Natural killer cell (primary cell): ENCODE measurements at regions not wholly inside any gene's neighbourhood (a gene's known extent, or its start where the extent isn't known, plus 50 kb on each side); places are given as distances from the start of the nearest gene placed in this dataset.
"Not testable (repeated sequence)": the region's sequence is repeated elsewhere in the genome, so short reads cannot be mapped to it uniquely, and the experiment has no call there.

Experiments used
- ATAC-seq, 3 donors: fragments of 150-1000 bp in 2 of 3; fragments of 200-7000 bp in 1 of 3; cut with Tn5 transposase; 1 replicate in 1 of 3; 2 replicates in 2 of 3; pipeline ENCODE4 v1.10.0; 2021; ENCODE audit warnings: mild to moderate bottlenecking in 2 of 3, moderate library complexity in 2 of 3
- DNase-seq, 2 donors: peaks; one replicate each; pipeline versions ENCODE4 v3.0.0 to v3.0.0-alpha.2; 2013 to 2021; ENCODE audit warnings: mixed read lengths in 1 of 2
- H3K27ac ChIP-seq: one replicate; pipeline ENCODE4 v1.5.1; 2013; ENCODE audit warnings: mild to moderate bottlenecking, low read length
- H3K27me3 ChIP-seq: one replicate; pipeline ENCODE4 v1.6.1; 2013; ENCODE audit warnings: low read length; ENCODE audit not compliant: control insufficient read depth, insufficient read depth
- H3K36me3 ChIP-seq: one replicate; pipeline ENCODE4 v1.6.1; 2013; ENCODE audit warnings: low read length; ENCODE audit not compliant: control insufficient read depth, insufficient read depth
- H3K4me1 ChIP-seq: one replicate; pipeline ENCODE4 v1.6.1; 2013; ENCODE audit warnings: low read length; ENCODE audit not compliant: control insufficient read depth, insufficient read depth
- H3K4me3 ChIP-seq: one replicate; pipeline ENCODE4 v1.5.1; 2013; ENCODE audit warnings: low read length
- H3K9me3 ChIP-seq: one replicate; pipeline ENCODE4 v1.6.1; 2013; ENCODE audit warnings: low read length; ENCODE audit not compliant: control insufficient read depth, insufficient read depth
- H3K27ac Mint-ChIP-seq, 2 donors: one replicate each; pipeline ENCODE4 v1.8.0; 2022; ENCODE audit warnings: mild to moderate bottlenecking in 2 of 2, mixed read lengths in 2 of 2, moderate library complexity in 1 of 2
- H3K27me3 Mint-ChIP-seq, 2 donors: one replicate each; pipeline ENCODE4 v1.8.0; 2022; ENCODE audit warnings: low read depth in 2 of 2, mixed read lengths in 2 of 2
- H3K36me3 Mint-ChIP-seq: one replicate; pipeline ENCODE4 v1.8.0; 2022; ENCODE audit warnings: mixed read lengths
- H3K4me1 Mint-ChIP-seq, 2 donors: one replicate each; pipeline ENCODE4 v1.8.0; 2022; ENCODE audit warnings: mixed read lengths in 2 of 2
- H3K4me3 Mint-ChIP-seq: one replicate; pipeline ENCODE4 v1.8.0; 2022; ENCODE audit warnings: mild to moderate bottlenecking, moderate library complexity, mixed read lengths
- H3K9me3 Mint-ChIP-seq, 2 donors: one replicate each; pipeline ENCODE4 v1.8.0; 2022; ENCODE audit warnings: mixed read lengths in 2 of 2
- CTCF ChIP-seq: fragments of 200-600 bp; IDR thresholded peaks from one replicate; pipeline ENCODE4 v1.8.0; 2022; ENCODE audit warnings: antibody characterized with exemption
- WGBS: methylation state at CpG from one replicate; pipeline ENCODE4 v1.1.7; 2013; ENCODE audit warnings: missing lambda C conversion rate; ENCODE audit not compliant: insufficient coverage; 5-methylcytosine and 5-hydroxymethylcytosine counted together
- intact Hi-C: fragments of 100-400 bp; cut with micrococcal nuclease; formaldehyde crosslinking; loops from one replicate; pipeline ENCODE4 v1.14.2; 2022

GRCh38 chr6:30814146-30815040 is 69.9 kb upstream of the DDR1 start:
- TF ChIP-seq CTCF: no peak
- intact Hi-C loops: no loop called here
- 75% methylated on average over 7 of the region's 11 CpGs for WGBS
- Mint-ChIP-seq H3K9me3 (no peaks in the 10 kb centered on the region), H3K27me3 (no peaks in the 10 kb centered on the region), H3K4me3 (no peak overlapping the region), H3K36me3 (no peaks in the 10 kb centered on the region), H3K27ac (no peak overlapping the region), H3K4me1 (peaks cover 11 to 21% of the 10 kb centered on the region in 2 donors)
- peak in 1 of 2 donors; percentile 68 for DNase-seq
- Histone ChIP-seq H3K36me3 (no peaks in the 10 kb centered on the region), H3K9me3 (no peaks in the 10 kb centered on the region), H3K27ac (no peak overlapping the region), H3K4me3 (no peak overlapping the region), H3K4me1 (peaks cover 22% of the 10 kb centered on the region), H3K27me3 (no peaks in the 10 kb centered on the region)
- ATAC-seq: peak in 1 of 3 donors; percentile 46

DNA sequence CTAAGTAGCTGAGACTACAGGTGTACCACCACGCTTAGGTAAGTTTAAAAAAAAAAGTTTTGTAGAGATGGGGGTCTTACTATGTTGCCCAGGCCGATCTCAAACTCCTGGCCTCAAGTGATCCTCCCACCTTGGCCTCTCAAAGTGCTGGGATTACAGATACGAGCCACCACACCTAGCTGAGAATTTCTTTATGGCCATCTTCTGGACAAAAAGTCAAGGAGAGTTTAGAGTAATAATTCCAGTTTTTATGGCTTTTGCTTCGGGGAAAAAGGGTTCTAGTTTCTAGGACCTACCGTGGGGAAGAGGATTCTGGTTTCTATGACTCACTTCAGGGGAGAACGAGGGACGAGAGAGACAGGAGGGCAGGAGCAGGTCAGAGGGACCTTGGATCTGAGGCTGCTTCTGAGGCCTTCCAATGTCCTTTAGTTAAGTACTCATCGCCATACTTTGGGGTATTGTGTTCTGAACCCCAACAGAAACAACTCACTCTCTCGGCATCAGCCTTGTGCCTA is 69.3 kb upstream of the IER3 start:
- Histone ChIP-seq H3K27me3 (no peaks in the 10 kb centered on the region), H3K27ac (no peak overlapping the region), H3K4me3 (no peak overlapping the region), H3K4me1 (peaks cover 22% of the 10 kb centered on the region), H3K36me3 (no peaks in the 10 kb centered on the region), H3K9me3 (no peaks in the 10 kb centered on the region)
- intact Hi-C loops: no loop called here
- Mint-ChIP-seq H3K27me3 (no peaks in the 10 kb centered on the region), H3K4me3 (no peak overlapping the region), H3K9me3 (no peaks in the 10 kb centered on the region), H3K36me3 (no peaks in the 10 kb centered on the region), H3K4me1 (peaks cover 11 to 18% of the 10 kb centered on the region in 2 donors), H3K27ac (no peak overlapping the region)
- 75% methylated on average over 8 of the region's 9 CpGs for WGBS
- DNase-seq (no peak), ATAC-seq (no peak)
- no peak for TF ChIP-seq CTCF

GRCh38 chr6:30810813-30811339 is 66.5 kb upstream of the IER3 start:
- Mint-ChIP-seq H3K27me3 (no peaks in the 10 kb centered on the region), H3K9me3 (no peaks in the 10 kb centered on the region), H3K4me3 (no peak overlapping the region), H3K27ac (no peak overlapping the region), H3K36me3 (no peaks in the 10 kb centered on the region), H3K4me1 (peaks cover 7 to 18% of the 10 kb centered on the region in 2 donors)
- DNase-seq (peak in 1 of 2 donors; percentile 48), ATAC-seq (no peak)
- H3K27me3 ChIP-seq: no peaks in the 10 kb centered on the region
- intact Hi-C loops: no loop called here
- WGBS: 61% methylated on average over 7 of the region's 7 CpGs
- no peak overlapping the region for H3K27ac ChIP-seq
- no peaks in the 10 kb centered on the region for H3K9me3 ChIP-seq
- peaks cover 22% of the 10 kb centered on the region for H3K4me1 ChIP-seq
- H3K4me3 ChIP-seq: no peak overlapping the region
- H3K36me3 ChIP-seq: no peaks in the 10 kb centered on the region
- TF ChIP-seq CTCF: no peak

DNA sequence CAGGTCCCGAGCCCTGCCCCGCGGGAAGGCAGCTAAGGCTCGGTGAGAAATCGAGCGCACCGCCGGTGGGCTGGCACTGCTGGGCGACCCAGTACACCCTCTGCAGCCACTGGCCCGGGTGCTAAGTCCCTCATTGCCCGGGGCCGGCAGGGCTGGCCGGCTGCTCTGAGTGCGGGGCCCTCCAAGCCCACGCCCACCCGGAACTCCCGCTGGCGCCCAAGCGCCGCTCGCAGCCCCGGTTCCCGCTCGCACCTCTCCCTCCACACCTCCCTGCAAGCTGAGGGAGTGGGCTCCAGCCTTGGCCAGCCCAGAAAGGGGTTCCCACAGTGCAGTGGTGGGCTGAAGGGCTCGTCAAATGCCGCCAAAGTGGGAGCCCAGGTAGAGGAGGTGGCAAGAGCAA is 63.2 kb upstream of the IER3 start:
- H3K36me3 Mint-ChIP-seq, H3K36me3 ChIP-seq, H3K4me3 ChIP-seq, H3K9me3 ChIP-seq, ATAC-seq, H3K27me3 Mint-ChIP-seq, H3K27ac Mint-ChIP-seq, H3K27ac ChIP-seq, intact Hi-C loops, H3K9me3 Mint-ChIP-seq, DNase-seq, H3K4me3 Mint-ChIP-seq, H3K27me3 ChIP-seq: not testable (repeated sequence)
- H3K4me1 ChIP-seq: peaks cover 11% of the 10 kb centered on the region
- peaks cover 8 to 17% of the 10 kb centered on the region in 2 donors for H3K4me1 Mint-ChIP-seq
- 92% methylated on average over 24 of the region's 26 CpGs for WGBS
